ENCODE measurements at regions not wholly inside any gene's neighbourhood (a gene's known extent, or its start where the extent isn't known, plus 50 kb on each side); places are given as distances from the start of the nearest gene placed in this dataset.

DNA sequence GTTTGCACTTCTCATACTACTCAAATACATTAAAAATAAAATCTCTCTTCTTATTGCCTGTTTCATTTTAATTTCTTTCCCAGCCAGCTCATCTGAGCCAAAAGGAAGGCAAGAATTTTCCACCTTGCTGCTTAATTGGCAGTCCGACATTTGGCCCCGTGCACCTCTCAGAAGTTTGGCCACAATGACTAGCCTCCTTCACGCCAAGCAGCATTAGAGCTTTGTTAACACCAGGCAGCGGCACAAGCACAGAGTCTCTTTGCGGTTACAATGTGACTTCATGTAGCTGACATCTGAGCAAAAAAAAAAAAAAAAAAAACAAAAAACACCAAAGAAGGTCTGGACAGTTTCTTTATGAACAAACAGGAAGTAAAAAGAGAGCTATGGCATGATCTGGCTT lies 248.9 kb downstream of the OSR1 start:
- TF ChIP-seq, protein P1, sequence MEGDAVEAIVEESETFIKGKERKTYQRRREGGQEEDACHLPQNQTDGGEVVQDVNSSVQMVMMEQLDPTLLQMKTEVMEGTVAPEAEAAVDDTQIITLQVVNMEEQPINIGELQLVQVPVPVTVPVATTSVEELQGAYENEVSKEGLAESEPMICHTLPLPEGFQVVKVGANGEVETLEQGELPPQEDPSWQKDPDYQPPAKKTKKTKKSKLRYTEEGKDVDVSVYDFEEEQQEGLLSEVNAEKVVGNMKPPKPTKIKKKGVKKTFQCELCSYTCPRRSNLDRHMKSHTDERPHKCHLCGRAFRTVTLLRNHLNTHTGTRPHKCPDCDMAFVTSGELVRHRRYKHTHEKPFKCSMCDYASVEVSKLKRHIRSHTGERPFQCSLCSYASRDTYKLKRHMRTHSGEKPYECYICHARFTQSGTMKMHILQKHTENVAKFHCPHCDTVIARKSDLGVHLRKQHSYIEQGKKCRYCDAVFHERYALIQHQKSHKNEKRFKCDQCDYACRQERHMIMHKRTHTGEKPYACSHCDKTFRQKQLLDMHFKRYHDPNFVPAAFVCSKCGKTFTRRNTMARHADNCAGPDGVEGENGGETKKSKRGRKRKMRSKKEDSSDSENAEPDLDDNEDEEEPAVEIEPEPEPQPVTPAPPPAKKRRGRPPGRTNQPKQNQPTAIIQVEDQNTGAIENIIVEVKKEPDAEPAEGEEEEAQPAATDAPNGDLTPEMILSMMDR (IDR thresholded peaks at IDR 0.05; ENCODE audit: low read depth, low read length, missing input control) = no peak
- TF ChIP-seq YY1 (IDR thresholded peaks at IDR 0.05) (no peak), GABPA (IDR thresholded peaks at IDR 0.05 in 1 of 2, conservative IDR thresholded peaks at IDR 0.05 in 1 of 2) (no peak), SP1 (IDR thresholded peaks at IDR 0.05) (no peak)
- TF ChIP-seq, protein P2, sequence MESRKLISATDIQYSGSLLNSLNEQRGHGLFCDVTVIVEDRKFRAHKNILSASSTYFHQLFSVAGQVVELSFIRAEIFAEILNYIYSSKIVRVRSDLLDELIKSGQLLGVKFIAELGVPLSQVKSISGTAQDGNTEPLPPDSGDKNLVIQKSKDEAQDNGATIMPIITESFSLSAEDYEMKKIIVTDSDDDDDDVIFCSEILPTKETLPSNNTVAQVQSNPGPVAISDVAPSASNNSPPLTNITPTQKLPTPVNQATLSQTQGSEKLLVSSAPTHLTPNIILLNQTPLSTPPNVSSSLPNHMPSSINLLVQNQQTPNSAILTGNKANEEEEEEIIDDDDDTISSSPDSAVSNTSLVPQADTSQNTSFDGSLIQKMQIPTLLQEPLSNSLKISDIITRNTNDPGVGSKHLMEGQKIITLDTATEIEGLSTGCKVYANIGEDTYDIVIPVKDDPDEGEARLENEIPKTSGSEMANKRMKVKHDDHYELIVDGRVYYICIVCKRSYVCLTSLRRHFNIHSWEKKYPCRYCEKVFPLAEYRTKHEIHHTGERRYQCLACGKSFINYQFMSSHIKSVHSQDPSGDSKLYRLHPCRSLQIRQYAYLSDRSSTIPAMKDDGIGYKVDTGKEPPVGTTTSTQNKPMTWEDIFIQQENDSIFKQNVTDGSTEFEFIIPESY (IDR thresholded peaks at IDR 0.05) = no peak

Data from liver (tissue), 3 donors.